Fibroblast of lung (primary cell): ENCODE measurements at regions not wholly inside any gene's neighbourhood (a gene's known extent, or its start where the extent isn't known, plus 50 kb on each side); places are given as distances from the start of the nearest gene placed in this dataset.

Experiments used
- DNase-seq, 2 donors: peaks; one replicate each; pipeline versions ENCODE4 v3.0.0 to v3.0.0-alpha.2; 2010; ENCODE audit warnings: low read depth in 2 of 2
- H2AFZ ChIP-seq: 2 replicates; pipeline ENCODE4 v1.5.1; 2012; ENCODE audit warnings: low read length, control low read depth, inconsistent platforms
- H3K27ac ChIP-seq: 2 replicates; pipeline ENCODE4 v1.5.1; 2011; ENCODE audit warnings: low read length, control low read depth; ENCODE audit not compliant: insufficient read depth
- H3K27me3 ChIP-seq: 2 replicates; pipeline ENCODE4 v1.5.1; 2011; ENCODE audit warnings: mild to moderate bottlenecking, low read length; ENCODE audit not compliant: control insufficient read depth, insufficient read depth
- H3K36me3 ChIP-seq: 2 replicates; pipeline ENCODE4 v1.5.1; 2011; ENCODE audit warnings: low read length; ENCODE audit not compliant: control insufficient read depth, insufficient read depth
- H3K4me1 ChIP-seq: 2 replicates; pipeline ENCODE4 v1.5.1; 2011; ENCODE audit warnings: low read length; ENCODE audit not compliant: control insufficient read depth, insufficient read depth; ENCODE audit errors: extremely low read depth
- H3K4me2 ChIP-seq: 2 replicates; pipeline ENCODE4 v1.5.1; 2011; ENCODE audit warnings: low read length, control low read depth; ENCODE audit not compliant: insufficient read depth; ENCODE audit errors: extremely low read depth
- H3K4me3 ChIP-seq, 4 experiments: fragments of 200-600 bp in 1 of 4; sonication (generic) in 1 of 4; replicated peaks in 1 of 4; 2 replicates each; pipeline ENCODE4 v1.5.1; 2011 to 2016; ENCODE audit warnings: low read length in 4 of 4, low read depth in 3 of 4, mild to moderate bottlenecking in 3 of 4, control low read depth in 2 of 4, inconsistent platforms in 1 of 4, mixed read lengths in 1 of 4; ENCODE audit not compliant: insufficient read depth in 1 of 4; ENCODE audit errors: control extremely low read depth in 1 of 4
- H3K79me2 ChIP-seq: 2 replicates; pipeline ENCODE4 v1.5.1; 2012; ENCODE audit warnings: mild to moderate bottlenecking, low read length, inconsistent platforms; ENCODE audit not compliant: control insufficient read depth, insufficient read depth
- H3K9ac ChIP-seq: 2 replicates; pipeline ENCODE4 v1.5.1; 2011; ENCODE audit warnings: mild to moderate bottlenecking, low read length, control low read depth; ENCODE audit not compliant: insufficient read depth
- H3K9me3 ChIP-seq: 2 replicates; pipeline ENCODE4 v1.5.1; 2012; ENCODE audit warnings: low read depth, low read length; ENCODE audit not compliant: control insufficient read depth, insufficient read depth
- H4K20me1 ChIP-seq: 2 replicates; pipeline ENCODE4 v1.5.1; 2011; ENCODE audit warnings: low read length; ENCODE audit not compliant: control insufficient read depth, insufficient read depth; ENCODE audit errors: extremely low read depth
- EZH2 ChIP-seq: IDR thresholded peaks from 2 replicates; pipeline ENCODE4 v1.5.1; 2012; ENCODE audit warnings: low read length, control low read depth, mild to moderate bottlenecking; ENCODE audit errors: missing control alignments
- TF ChIP-seq, protein P1 (sequence below), 2 donors: IDR thresholded peaks in 1 of 2; conservative IDR thresholded peaks in 1 of 2; 1 replicate in 1 of 2; 2 replicates in 1 of 2; pipeline ENCODE4 v1.5.1; 2011 to 2012; ENCODE audit warnings: low read length in 2 of 2, control low read depth in 1 of 2, inconsistent platforms in 1 of 2, low read depth in 1 of 2, mild to moderate bottlenecking in 1 of 2

DNA sequence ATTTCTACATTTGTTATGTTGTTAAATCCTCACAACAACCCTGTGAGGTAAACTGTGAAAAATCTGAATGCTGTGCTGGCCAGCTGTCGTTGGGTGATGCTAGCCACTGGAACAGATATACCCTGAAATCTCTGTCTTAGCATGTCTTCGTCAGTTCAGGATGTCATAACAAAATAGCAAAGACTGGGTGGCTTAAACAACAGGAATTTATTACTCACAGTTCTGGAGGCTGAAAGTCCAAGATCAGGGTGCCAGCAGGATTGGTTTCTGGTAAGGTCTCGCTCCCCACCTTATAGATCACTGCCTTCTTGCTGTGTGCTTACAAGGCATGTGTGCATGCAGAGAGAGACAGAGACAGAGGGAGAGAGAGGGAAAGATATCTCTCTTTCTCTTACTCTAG, 211.7 kb downstream of the C11orf91 start:
- H3K9me3 ChIP-seq = no peaks in the 10 kb centered on the region
- no peak overlapping the region for H3K9ac ChIP-seq
- no peaks in the 10 kb centered on the region for H3K4me1 ChIP-seq
- no peaks in the 10 kb centered on the region for H3K79me2 ChIP-seq
- no peak for TF ChIP-seq EZH2
- TF ChIP-seq, protein P1, sequence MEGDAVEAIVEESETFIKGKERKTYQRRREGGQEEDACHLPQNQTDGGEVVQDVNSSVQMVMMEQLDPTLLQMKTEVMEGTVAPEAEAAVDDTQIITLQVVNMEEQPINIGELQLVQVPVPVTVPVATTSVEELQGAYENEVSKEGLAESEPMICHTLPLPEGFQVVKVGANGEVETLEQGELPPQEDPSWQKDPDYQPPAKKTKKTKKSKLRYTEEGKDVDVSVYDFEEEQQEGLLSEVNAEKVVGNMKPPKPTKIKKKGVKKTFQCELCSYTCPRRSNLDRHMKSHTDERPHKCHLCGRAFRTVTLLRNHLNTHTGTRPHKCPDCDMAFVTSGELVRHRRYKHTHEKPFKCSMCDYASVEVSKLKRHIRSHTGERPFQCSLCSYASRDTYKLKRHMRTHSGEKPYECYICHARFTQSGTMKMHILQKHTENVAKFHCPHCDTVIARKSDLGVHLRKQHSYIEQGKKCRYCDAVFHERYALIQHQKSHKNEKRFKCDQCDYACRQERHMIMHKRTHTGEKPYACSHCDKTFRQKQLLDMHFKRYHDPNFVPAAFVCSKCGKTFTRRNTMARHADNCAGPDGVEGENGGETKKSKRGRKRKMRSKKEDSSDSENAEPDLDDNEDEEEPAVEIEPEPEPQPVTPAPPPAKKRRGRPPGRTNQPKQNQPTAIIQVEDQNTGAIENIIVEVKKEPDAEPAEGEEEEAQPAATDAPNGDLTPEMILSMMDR (conservative IDR thresholded peaks at IDR 0.05 in 1 of 2, IDR thresholded peaks at IDR 0.05 in 1 of 2; ENCODE audit: low read depth in 1 of 2, low read length in 2 of 2) = no peak
- H3K36me3 ChIP-seq = no peaks in the 10 kb centered on the region
- no peak for DNase-seq
- H2AFZ ChIP-seq = no peak overlapping the region
- no peaks in the 10 kb centered on the region for H4K20me1 ChIP-seq
- peaks cover 2% of the 10 kb centered on the region for H3K27me3 ChIP-seq
- H3K4me2 ChIP-seq = no peak overlapping the region
- no peak overlapping the region for H3K27ac ChIP-seq
- H3K4me3 ChIP-seq = no peak overlapping the region

DNA sequence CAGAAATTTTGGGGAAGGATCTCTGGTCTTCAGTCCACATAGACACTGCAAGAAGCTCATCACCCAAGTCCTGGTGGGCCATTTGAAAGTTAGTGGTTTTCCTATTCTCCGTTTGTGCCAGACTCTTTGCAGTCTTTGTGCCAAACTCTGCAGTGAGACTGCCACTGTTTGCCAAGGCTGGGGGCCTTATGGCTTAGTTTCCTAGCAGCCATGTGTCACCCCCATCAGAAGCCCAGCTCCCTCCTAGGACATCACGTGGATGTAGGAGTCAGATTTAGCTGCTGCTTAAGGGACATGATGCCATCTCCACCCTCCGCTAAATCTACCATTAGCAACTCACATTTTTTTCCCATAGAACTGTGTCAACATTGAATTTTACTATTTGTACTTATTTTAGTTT, 220.0 kb downstream of the C11orf91 start:
- Histone ChIP-seq H3K27me3 (no peaks in the 10 kb centered on the region), H3K27ac (no peak overlapping the region), H2AFZ (no peak overlapping the region), H3K36me3 (no peaks in the 10 kb centered on the region), H3K9ac (no peak overlapping the region), H3K4me1 (no peaks in the 10 kb centered on the region), H3K4me2 (no peak overlapping the region), H3K79me2 (no peaks in the 10 kb centered on the region), H3K9me3 (no peaks in the 10 kb centered on the region), H4K20me1 (no peaks in the 10 kb centered on the region), H3K4me3 (no peak overlapping the region)
- TF ChIP-seq, protein P1 (conservative IDR thresholded peaks at IDR 0.05 in 1 of 2, IDR thresholded peaks at IDR 0.05 in 1 of 2; ENCODE audit: low read depth in 1 of 2, low read length in 2 of 2) = no peak
- no peak for TF ChIP-seq EZH2
- DNase-seq = no peak

DNA sequence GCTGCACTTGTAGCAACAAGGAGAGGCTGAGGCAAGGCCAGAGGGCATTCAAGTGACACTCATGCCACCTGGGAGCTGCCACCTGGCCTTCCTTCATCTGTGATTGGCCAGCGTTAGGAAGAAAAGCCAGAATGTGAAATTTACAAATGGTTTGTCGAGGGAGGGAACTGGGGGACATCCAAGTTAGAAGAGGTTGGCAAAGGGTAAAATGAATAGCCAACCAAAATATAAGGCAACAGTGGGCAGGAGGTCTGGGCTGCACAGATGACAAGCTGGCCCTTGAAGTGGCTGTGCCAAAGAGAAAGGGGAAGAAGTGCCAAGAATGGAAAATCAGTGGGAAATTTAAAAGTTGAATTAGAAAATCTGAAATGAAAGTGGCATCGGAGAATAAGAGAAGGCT, 221.4 kb downstream of the C11orf91 start:
- Histone ChIP-seq H3K27me3 (no peaks in the 10 kb centered on the region), H3K4me3 (no peak overlapping the region), H3K9ac (no peak overlapping the region), H4K20me1 (no peaks in the 10 kb centered on the region), H3K4me2 (no peak overlapping the region), H3K27ac (no peak overlapping the region), H3K36me3 (no peaks in the 10 kb centered on the region), H3K79me2 (no peaks in the 10 kb centered on the region), H2AFZ (no peak overlapping the region), H3K9me3 (no peaks in the 10 kb centered on the region), H3K4me1 (no peaks in the 10 kb centered on the region)
- no peak for TF ChIP-seq EZH2
- TF ChIP-seq, protein P1 (conservative IDR thresholded peaks at IDR 0.05 in 1 of 2, IDR thresholded peaks at IDR 0.05 in 1 of 2; ENCODE audit: low read depth in 1 of 2, low read length in 2 of 2) = no peak
- DNase-seq = no peak
